ENCODE measurements at regions not wholly inside any gene's neighbourhood (a gene's known extent, or its start where the extent isn't known, plus 50 kb on each side); places are given as distances from the start of the nearest gene placed in this dataset.

DNA sequence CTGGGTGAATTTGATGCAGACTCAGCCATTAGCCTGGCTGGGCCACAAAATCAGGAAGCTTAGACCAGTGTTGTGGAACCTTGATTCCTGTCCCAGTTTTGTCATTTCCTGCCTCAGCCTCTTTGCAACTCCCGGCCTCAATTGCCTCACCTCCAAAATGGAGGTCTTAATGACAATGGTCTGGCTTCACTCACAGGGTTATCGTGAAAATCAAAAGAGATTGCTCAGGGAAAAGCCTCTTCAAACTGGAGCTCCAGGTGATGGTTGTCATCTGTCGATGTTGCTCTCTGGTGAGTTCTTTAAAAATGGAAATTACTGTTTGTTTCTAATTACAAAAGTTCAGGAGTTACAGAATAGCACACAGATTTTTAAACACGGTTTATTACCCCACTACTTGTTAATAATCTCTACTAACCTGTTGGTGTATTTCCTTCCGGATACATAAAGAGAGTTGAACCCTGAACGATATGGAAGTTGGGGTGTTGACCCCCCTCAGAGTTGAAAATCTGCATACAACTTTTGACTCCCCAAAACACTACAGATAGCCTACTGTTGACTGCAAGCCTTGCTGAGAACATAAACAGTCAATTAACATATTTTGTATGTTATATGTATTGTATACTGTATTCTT lies 109.9 kb upstream of the CPEB4 start:
- Histone ChIP-seq H3K9ac (replicated peaks in 1 of 4; ENCODE audit: extremely low read depth in 1 of 4, low read depth in 3 of 4, low read length in 3 of 4) (no peak overlapping the region), H2BK12ac (ENCODE audit: low read depth, low read length) (no peak overlapping the region), H3K27ac (ENCODE audit: low read depth, low read length) (no peak overlapping the region), H3K18ac (ENCODE audit: extremely low read depth, low read length) (no peak overlapping the region), H2BK15ac (ENCODE audit: low read length) (no peak overlapping the region), H3K79me2 (ENCODE audit: control insufficient read depth in 1 of 2, insufficient read depth in 2 of 2, low read length in 2 of 2) (no peaks in the 10 kb centered on the region), H3K27me3 (replicated peaks in 1 of 4; ENCODE audit: control insufficient read depth in 3 of 4, extremely low read depth in 1 of 4, insufficient read depth in 3 of 4, low read length in 3 of 4) (peaks cover 0 to 2% (median 0%) of the 10 kb centered on the region in 4 experiments; a peak in 3 of 7 replicates), H3K36me3 (ENCODE audit: control insufficient read depth in 2 of 4, insufficient read depth in 4 of 4, low read length in 3 of 4) (no peaks in the 10 kb centered on the region), H4K20me1 (replicated peaks in 1 of 2; ENCODE audit: control insufficient read depth in 1 of 2, insufficient read depth in 2 of 2, low read length in 2 of 2) (no peaks in the 10 kb centered on the region), H2BK120ac (replicated peaks; ENCODE audit: low read depth, low read length) (no peak overlapping the region), H3K4me1 (replicated peaks in 1 of 4; ENCODE audit: control insufficient read depth in 3 of 4, insufficient read depth in 4 of 4, low read length in 3 of 4) (peaks cover 0 to 1% (median 0%) of the 10 kb centered on the region in 4 experiments; a peak in 5 of 7 replicates), H2BK5ac (ENCODE audit: low read depth, low read length) (no peak overlapping the region), H2BK20ac (ENCODE audit: low read length) (no peak overlapping the region), H3K4me3 (ENCODE audit: extremely low read depth in 1 of 4, insufficient read depth in 2 of 4, low read depth in 3 of 4, low read length in 4 of 4) (no peak overlapping the region), H3K23ac (ENCODE audit: insufficient read length) (no peak overlapping the region), H4K5ac (ENCODE audit: insufficient read length, low read depth, low read length) (no peak overlapping the region), H3K4ac (replicated peaks; ENCODE audit: insufficient read length, low read depth, low read length) (no peak overlapping the region), H4K8ac (ENCODE audit: extremely low read depth, insufficient read depth, low read length) (no peak overlapping the region), H3K56ac (replicated peaks; ENCODE audit: insufficient read length, low read depth, low read length) (no peak overlapping the region), H2AK5ac (ENCODE audit: low read depth, low read length) (no peak overlapping the region), H3K9me3 (ENCODE audit: insufficient read depth in 2 of 2, low read depth in 1 of 2, low read length in 1 of 2) (no peaks in the 10 kb centered on the region), H3K4me2 (ENCODE audit: insufficient read depth in 1 of 2, low read depth in 2 of 2, low read length in 2 of 2) (no peak overlapping the region), H2AFZ (ENCODE audit: low read length) (no peak overlapping the region), H3K23me2 (ENCODE audit: low read depth, low read length) (no peaks in the 10 kb centered on the region), H4K91ac (replicated peaks; ENCODE audit: insufficient read length, low read length) (no peak overlapping the region), H3K14ac (ENCODE audit: insufficient read length) (no peak overlapping the region), H3K79me1 (ENCODE audit: low read depth, low read length) (no peaks in the 10 kb centered on the region)
- 90% methylated on average over 6 of the region's 6 CpGs; no CpG with 5 or more reads in 1 of the 2 experiments for WGBS, 2 experiments (ENCODE audit: extremely low coverage in 1 of 2, insufficient coverage in 1 of 2, insufficient read length in 1 of 2, insufficient replicate concordance in 2 of 2, low coverage in 1 of 2, low lambda C conversion rate in 2 of 2, missing lambda C conversion rate in 1 of 2)
- DNase-seq (ENCODE audit: low read depth in 1 of 2, low spot score in 2 of 2), result no peak
- TF ChIP-seq EZH2 (IDR thresholded peaks at IDR 0.05; ENCODE audit: low read depth, low read length, severe bottlenecking) (no peak), HDAC6 (IDR thresholded peaks at IDR 0.05; ENCODE audit: low read depth, low read length) (no peak)
- FAIRE-seq, result no peak
- CTCF ChIA-PET (ENCODE audit: partially characterized antibody), result interaction anchor here (0.7 to 1.4 kb wide), 4 partner anchors 8 to 160 kb away, joined by 3 to 4 read pairs (median 3); no protein-coding TSS in a partner anchor
- POLR2A ChIA-PET (ENCODE audit: partially characterized antibody), result no interaction called here
